Fibroblast of the aortic adventitia (primary cell): ENCODE measurements at regions not wholly inside any gene's neighbourhood (a gene's known extent, or its start where the extent isn't known, plus 50 kb on each side); places are given as distances from the start of the nearest gene placed in this dataset.

Experiments used
- DNase-seq: peaks from one replicate; pipeline ENCODE4 v3.0.0-alpha.2; 2010; ENCODE audit warnings: low read depth
- H3K4me3 ChIP-seq: 2 replicates; pipeline ENCODE4 v1.5.1; 2011; ENCODE audit warnings: low read depth, mild to moderate bottlenecking, control low read depth, low read length, moderate library complexity
- CTCF ChIP-seq: IDR thresholded peaks from 2 replicates; pipeline ENCODE4 v1.5.1; 2011; ENCODE audit warnings: mild to moderate bottlenecking, low read length, control low read depth, inconsistent platforms; ENCODE audit not compliant: insufficient read depth

GRCh38 chr2:138445227-138445626 is 56.3 kb upstream of the SPOPL start:
- TF ChIP-seq CTCF = no peak
- H3K4me3 ChIP-seq = no peak overlapping the region
- DNase-seq = peak; percentile 21

GRCh38 chr2:138446043-138446442 is 55.5 kb upstream of the SPOPL start:
- no peak for DNase-seq

GRCh38 chr2:138447889-138448570 is 53.5 kb upstream of the SPOPL start:
- no peak overlapping the region for H3K4me3 ChIP-seq
- TF ChIP-seq CTCF = no peak
- no peak for DNase-seq

More at GRCh38 chr2:138446043-138446442, 55.5 kb upstream of the SPOPL start:
- H3K4me3 ChIP-seq = no peak overlapping the region
- TF ChIP-seq CTCF = no peak
